ACC112 (cell line): ENCODE measurements at regions not wholly inside any gene's neighbourhood (a gene's known extent, or its start where the extent isn't known, plus 50 kb on each side); places are given as distances from the start of the nearest gene placed in this dataset.

ENCODE experiments used
- H2AFZ ChIP-seq: fragments of 200-600 bp; sonication (generic); one replicate; pipeline ENCODE4 v1.6.0; 2017; ENCODE audit warnings: antibody characterized with exemption, low read length; ENCODE audit not compliant: unreplicated experiment
- H3K27ac ChIP-seq: fragments of 200-600 bp; sonication (generic); 2 replicates; pipeline ENCODE4 v1.5.1; 2014; ENCODE audit warnings: low read depth, mild to moderate bottlenecking, antibody characterized with exemption, low read length, moderate library complexity
- H3K27me3 ChIP-seq: fragments of 200-600 bp; sonication (generic); 2 replicates; pipeline ENCODE4 v1.6.1; 2014; ENCODE audit warnings: mild to moderate bottlenecking, antibody characterized with exemption, low read length, moderate library complexity, mixed read lengths; ENCODE audit not compliant: insufficient read depth
- H3K36me3 ChIP-seq: fragments of 200-600 bp; sonication (generic); 2 replicates; pipeline ENCODE4 v1.6.1; 2016; ENCODE audit warnings: mild to moderate bottlenecking, antibody characterized with exemption, low read length, moderate library complexity, mixed read lengths; ENCODE audit not compliant: insufficient read depth
- H3K4me1 ChIP-seq: fragments of 200-600 bp; sonication (generic); one replicate; pipeline ENCODE4 v1.6.1; 2016; ENCODE audit warnings: low read length, mixed read lengths; ENCODE audit not compliant: insufficient read depth, unreplicated experiment, control insufficient read depth
- H3K4me3 ChIP-seq: fragments of 200-600 bp; sonication (generic); 2 replicates; pipeline ENCODE4 v1.5.1; 2014; ENCODE audit warnings: mild to moderate bottlenecking, low read depth, low read length
- H3K79me2 ChIP-seq: fragments of 200-600 bp; sonication (generic); one replicate; pipeline ENCODE4 v1.6.0; 2016; ENCODE audit warnings: low read length; ENCODE audit not compliant: control insufficient read depth, unreplicated experiment, insufficient read depth

DNA sequence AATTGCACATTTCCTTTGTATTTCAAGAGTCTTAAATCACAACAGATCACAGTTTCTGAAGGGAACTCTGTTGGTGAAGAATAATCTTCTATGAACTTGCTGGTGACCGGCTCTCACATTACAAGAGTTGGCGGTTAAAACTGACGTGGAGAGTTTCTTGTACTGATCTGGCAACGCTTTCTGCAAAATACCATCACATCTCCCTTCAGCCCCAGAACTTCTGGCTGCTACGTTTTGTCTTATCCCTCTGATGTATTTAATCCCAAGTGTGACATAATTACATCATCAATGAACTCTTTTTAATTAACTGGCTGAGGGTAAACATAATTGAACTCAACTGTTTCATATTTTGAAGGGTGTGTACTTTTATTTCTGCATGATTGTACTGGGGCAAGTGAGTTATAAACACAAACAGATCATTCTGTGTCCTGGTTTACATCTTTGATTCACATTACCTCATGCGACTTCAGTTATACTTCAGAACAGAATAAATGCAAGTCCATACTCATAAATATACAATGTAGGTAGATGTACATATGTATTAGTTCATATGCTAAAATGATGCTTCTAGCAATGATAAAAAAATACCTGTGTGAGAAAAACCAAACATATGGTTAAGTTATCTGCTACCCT is 105.1 kb upstream of the NPVF start:
- Histone ChIP-seq H3K4me3 (no peak overlapping the region), H3K36me3 (no peaks in the 10 kb centered on the region), H3K27me3 (no peaks in the 10 kb centered on the region), H2AFZ (no peak overlapping the region), H3K4me1 (no peaks in the 10 kb centered on the region), H3K79me2 (no peaks in the 10 kb centered on the region), H3K27ac (no peak overlapping the region)

DNA sequence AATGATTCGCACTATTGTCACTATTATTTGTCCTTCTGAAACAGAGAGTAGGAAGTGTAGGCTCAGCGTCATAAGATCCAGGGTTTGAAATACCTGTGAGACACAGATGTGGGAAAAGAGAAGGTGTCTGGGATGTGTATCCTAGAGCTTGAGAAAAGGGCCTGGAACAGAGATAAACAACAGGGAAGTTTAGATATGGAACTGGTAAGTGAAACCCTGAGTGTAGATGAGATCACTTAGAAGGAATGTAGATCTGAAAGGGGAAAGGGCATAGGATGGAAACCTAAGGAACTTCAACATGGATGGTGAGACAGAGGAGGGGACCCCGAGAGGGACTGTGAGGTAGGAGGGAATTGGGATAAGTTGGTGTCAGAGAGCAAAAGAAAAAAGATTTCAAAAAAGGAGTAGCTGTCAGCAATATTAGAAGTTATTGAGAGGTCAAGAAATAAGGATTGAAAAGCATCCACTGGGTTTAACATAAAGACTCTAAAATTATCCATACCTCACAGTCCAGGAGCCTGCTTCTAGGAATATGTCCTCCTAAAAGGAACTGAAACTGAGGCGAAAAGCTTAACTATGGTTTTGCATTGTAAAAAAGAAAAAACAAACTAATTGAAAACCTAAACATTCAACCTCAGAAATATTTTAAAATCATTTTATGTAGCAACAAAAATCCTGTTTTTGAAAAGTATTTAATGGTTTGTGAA is 119.2 kb upstream of the NPVF start:
- H3K27ac ChIP-seq: no peak overlapping the region
- no peaks in the 10 kb centered on the region for H3K4me1 ChIP-seq
- H2AFZ ChIP-seq: no peak overlapping the region
- H3K36me3 ChIP-seq: no peaks in the 10 kb centered on the region
- no peaks in the 10 kb centered on the region; the same call in none of the 2 replicates for H3K27me3 ChIP-seq
- H3K4me3 ChIP-seq: no peak overlapping the region
- H3K79me2 ChIP-seq: no peaks in the 10 kb centered on the region

DNA sequence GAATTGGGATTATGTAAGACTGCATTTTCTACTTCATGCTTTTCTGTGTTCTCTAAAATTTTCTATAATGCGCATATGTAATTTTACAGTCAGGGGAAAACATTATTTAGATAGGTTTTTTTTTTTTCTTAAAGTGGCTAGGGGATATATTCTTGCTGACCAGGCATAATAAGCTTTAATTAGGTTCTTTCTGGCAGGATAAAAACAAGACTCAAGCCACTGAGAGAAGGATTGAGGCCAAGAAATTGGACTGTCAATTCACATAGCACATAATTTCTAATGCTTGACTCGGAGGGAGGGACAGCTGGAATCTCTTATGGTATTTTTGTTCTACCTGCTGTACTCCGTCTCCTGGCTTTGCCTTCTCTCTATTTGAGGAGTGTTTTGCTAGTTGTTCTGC is 119.8 kb upstream of the NPVF start:
- Histone ChIP-seq H3K4me1 (no peaks in the 10 kb centered on the region), H3K27ac (no peak overlapping the region), H3K79me2 (no peaks in the 10 kb centered on the region), H3K27me3 (no peaks in the 10 kb centered on the region; the same call in none of the 2 replicates), H2AFZ (no peak overlapping the region), H3K4me3 (no peak overlapping the region), H3K36me3 (no peaks in the 10 kb centered on the region)

DNA sequence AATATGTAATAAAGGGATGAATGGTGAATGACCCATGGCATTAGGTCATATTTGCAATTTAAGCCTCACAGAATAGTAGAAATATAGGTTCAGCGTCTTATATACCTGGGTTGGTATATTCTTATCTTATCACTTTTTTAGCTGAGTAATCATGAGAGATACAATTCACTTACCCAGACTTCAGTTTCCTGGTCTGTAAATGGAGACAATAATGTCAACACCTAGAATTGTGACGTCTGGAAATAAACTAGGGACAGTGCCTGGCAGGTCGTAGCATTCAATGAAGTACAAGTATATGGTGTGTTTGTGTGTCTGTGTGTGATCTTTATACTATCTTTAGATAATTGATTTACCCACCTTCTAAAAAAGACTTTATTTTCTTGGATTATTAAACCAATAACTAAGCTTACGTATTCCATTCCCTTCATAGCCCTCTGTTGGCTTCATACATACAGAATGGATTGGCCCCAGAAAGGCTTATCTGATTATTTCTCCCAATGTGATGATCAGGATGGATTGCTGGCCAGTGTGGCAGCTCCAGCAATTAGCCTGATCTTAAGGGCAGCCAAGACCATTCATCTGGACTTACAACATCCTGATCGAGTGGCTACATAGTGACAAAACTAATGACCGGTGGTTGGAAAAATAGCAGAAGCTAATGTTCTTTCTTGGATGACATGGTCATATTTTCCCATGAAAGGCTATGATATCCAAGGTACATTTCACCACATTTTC is 121.2 kb upstream of the NPVF start:
- H3K4me1 ChIP-seq: no peaks in the 10 kb centered on the region
- H3K27me3 ChIP-seq: no peaks in the 10 kb centered on the region; the same call in none of the 2 replicates
- H3K36me3 ChIP-seq: no peaks in the 10 kb centered on the region
- no peaks in the 10 kb centered on the region for H3K79me2 ChIP-seq
- H2AFZ ChIP-seq: no peak overlapping the region
- no peak overlapping the region for H3K4me3 ChIP-seq
- no peak overlapping the region for H3K27ac ChIP-seq

DNA sequence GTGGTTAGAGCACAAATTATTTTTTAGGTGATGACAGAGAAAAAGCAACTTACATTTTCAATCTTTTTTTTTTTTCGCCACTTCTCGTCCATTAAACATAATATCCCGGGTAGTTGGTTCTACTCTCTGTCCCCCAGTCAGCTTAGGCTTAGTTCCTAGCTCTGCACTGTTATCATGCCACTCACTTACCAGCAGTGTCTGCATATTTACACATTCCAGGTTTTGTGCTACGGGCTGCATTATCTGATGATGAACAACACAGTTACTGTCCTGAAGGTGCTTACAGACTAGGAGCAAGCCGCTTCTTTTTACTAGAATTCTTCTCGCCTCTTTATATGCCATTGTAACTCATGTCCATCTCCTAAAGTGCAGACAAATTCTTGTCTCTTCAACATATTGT is 121.8 kb upstream of the NPVF start:
- Histone ChIP-seq H3K4me1 (no peaks in the 10 kb centered on the region), H3K4me3 (no peak overlapping the region), H3K36me3 (no peaks in the 10 kb centered on the region), H3K27ac (no peak overlapping the region), H3K27me3 (no peaks in the 10 kb centered on the region; the same call in none of the 2 replicates), H2AFZ (no peak overlapping the region), H3K79me2 (no peaks in the 10 kb centered on the region)

DNA sequence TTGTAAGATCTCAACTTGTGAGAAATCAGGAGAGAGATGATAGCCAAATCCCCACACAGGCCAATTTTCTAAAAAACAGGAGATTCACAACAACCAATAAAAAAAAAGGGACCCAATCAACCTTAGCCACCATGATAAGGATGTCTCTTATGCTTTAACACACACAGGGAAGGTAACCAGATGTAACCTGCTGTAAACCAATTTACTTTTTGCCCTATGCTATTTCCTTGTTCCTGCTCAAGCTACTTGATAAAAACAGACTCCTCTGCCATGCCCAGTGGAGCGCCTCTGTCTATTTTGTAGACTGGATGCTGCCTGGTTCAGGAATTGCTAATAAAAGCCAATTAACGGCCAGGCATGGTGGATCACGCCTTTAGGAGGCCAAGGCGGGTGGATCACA is 123.5 kb upstream of the NPVF start:
- no peaks in the 10 kb centered on the region for H3K79me2 ChIP-seq
- no peaks in the 10 kb centered on the region for H3K36me3 ChIP-seq
- H3K4me3 ChIP-seq: no peak overlapping the region
- H3K27me3 ChIP-seq: no peaks in the 10 kb centered on the region; the same call in none of the 2 replicates
- H3K4me1 ChIP-seq: no peaks in the 10 kb centered on the region
- H3K27ac ChIP-seq: no peak overlapping the region
- H2AFZ ChIP-seq: no peak overlapping the region

DNA sequence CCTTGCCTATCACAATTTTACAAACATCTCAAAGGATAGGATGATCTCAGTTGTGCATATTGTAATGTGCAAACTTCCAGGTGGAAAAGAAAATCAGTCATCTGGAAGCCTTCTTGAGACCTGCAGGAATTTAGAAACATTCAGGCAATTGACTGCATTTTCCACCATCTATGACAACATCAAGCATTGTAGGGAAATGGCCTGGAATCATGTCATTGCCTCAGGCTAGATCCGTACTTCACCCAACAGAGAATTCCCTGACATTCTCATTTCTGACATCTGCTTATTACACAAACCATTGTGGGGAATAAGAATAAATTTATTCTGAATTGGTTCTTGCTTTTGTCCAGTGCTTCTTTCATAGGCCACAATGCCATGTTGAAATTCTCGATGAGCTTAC is 124.9 kb upstream of the NPVF start:
- H3K4me3 ChIP-seq: no peak overlapping the region
- H3K27me3 ChIP-seq: no peaks in the 10 kb centered on the region; the same call in none of the 2 replicates
- no peak overlapping the region for H2AFZ ChIP-seq
- H3K27ac ChIP-seq: no peak overlapping the region
- H3K79me2 ChIP-seq: no peaks in the 10 kb centered on the region
- H3K4me1 ChIP-seq: no peaks in the 10 kb centered on the region
- no peaks in the 10 kb centered on the region for H3K36me3 ChIP-seq

DNA sequence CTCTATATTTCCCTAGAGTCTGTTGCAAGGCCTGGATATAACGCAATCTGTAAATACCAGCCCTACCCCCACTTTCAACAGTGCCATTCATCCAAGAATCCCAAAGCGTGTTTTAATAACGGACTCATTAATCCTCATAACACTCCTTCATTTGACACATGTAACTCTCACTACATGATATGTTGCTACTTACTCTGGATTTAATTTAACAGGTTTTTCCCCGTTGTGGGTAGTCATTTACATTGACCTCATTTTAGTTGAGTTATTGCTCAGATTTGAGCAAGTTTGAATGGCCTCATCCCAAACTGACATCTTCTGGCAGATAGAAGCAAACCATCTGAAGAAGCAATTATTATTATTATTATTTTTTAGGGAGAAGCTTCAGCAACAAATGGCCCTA is 125.4 kb upstream of the NPVF start:
- H3K4me1 ChIP-seq: no peaks in the 10 kb centered on the region

DNA sequence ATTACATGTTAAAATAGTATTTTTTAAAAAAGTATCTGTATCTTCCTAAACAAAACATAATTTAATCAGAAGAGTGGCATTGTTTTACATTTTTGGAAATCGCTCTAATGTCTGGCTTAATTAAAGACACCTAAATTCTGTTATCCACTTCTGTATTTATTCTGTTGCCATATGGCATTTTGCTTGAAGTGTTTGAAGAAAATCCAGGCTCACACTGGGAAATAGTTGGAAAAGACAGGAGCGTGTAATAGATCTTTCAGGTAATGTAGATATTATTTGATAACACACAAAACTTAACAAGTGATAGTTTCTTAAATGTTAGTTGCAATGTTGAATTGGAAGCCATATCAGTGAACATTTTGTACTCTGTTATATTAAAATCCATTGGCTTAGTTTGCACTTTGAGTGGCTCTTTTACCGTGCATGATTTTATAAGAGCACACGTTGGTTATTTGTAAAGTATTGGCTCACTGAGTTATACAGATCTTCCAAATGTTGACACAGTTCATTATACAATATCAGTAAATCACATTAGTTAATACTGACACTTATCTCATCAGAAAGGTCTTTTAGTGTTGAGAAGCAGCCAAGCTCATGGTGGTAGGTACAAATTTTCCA is 128.4 kb upstream of the NPVF start:
- no peaks in the 10 kb centered on the region for H3K4me1 ChIP-seq
- H3K36me3 ChIP-seq: no peaks in the 10 kb centered on the region
- no peak overlapping the region for H3K27ac ChIP-seq
- H3K4me3 ChIP-seq: no peak overlapping the region
- H3K27me3 ChIP-seq: peaks cover 12% of the 10 kb centered on the region; the same call in 1 of the 2 replicates
- no peak overlapping the region for H2AFZ ChIP-seq
- no peaks in the 10 kb centered on the region for H3K79me2 ChIP-seq

More for the DNA sequence above, 125.4 kb upstream of the NPVF start:
- Histone ChIP-seq H3K4me3 (no peak overlapping the region), H3K79me2 (no peaks in the 10 kb centered on the region), H3K36me3 (no peaks in the 10 kb centered on the region), H3K27me3 (peaks cover 4% of the 10 kb centered on the region), H3K27ac (no peak overlapping the region), H2AFZ (no peak overlapping the region)

DNA sequence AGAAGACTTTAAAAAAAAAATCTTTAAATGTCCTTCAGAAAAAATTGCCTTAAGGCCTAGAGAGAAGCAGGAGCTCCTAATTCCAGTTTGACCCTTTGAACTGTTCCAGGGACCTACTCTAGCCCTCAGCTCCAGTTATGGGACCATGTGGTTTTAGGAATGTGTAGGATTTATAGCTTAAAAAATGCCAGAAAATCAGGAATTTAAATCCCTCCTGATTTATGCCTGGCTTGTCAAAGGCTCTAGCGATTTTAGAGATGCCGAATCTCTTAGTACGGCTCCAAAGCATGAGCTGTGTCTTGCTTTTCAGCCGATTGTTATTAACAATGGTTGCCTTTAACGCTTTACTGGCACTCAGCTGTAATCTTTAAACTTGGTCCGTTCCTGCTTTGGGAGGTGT is 130.6 kb upstream of the NPVF start:
- H3K79me2 ChIP-seq: no peaks in the 10 kb centered on the region
- H2AFZ ChIP-seq: no peak overlapping the region
- H3K4me3 ChIP-seq: no peak overlapping the region
- H3K4me1 ChIP-seq: no peaks in the 10 kb centered on the region
- peaks cover 12% of the 10 kb centered on the region; the same call in 1 of the 2 replicates for H3K27me3 ChIP-seq
- H3K27ac ChIP-seq: no peak overlapping the region
- H3K36me3 ChIP-seq: no peaks in the 10 kb centered on the region
